B cell (primary cell): ENCODE measurements at regions not wholly inside any gene's neighbourhood (a gene's known extent, or its start where the extent isn't known, plus 50 kb on each side); places are given as distances from the start of the nearest gene placed in this dataset.

Experiments used
- ATAC-seq: fragments of 200-7000 bp; cut with Tn5 transposase; one replicate; pipeline ENCODE4 v1.10.0; 2021; ENCODE audit warnings: low read depth, mild to moderate bottlenecking, moderate number of reproducible peaks, moderate library complexity
- CTCF ChIA-PET: fragments of 350-600 bp; sonication (Branson Sonifier 250); formaldehyde crosslinking; loops from one replicate; lab custom pipeline; 2021; ENCODE audit warnings: antibody characterized with exemption, inconsistent platforms; lab: Charles Lee
- POLR2A ChIA-PET: fragments of 350-600 bp; sonication (Branson Sonifier 250); formaldehyde crosslinking; loops from one replicate; lab custom pipeline; 2021; ENCODE audit warnings: antibody characterized with exemption; lab: Charles Lee
- DNase-seq: peaks from one replicate; pipeline ENCODE4 v3.0.0; 2013
- H2AFZ ChIP-seq: 2 replicates; pipeline ENCODE4 v1.6.1; 2012; ENCODE audit warnings: mild to moderate bottlenecking, low read depth, low read length; ENCODE audit not compliant: insufficient read depth, poor library complexity, severe bottlenecking
- H3K27ac ChIP-seq, 2 donors: 1 replicate in 1 of 2; 2 replicates in 1 of 2; pipeline ENCODE4 v1.5.1; 2012 to 2013; ENCODE audit warnings: low read length in 2 of 2, mild to moderate bottlenecking in 2 of 2, moderate library complexity in 1 of 2
- H3K27me3 ChIP-seq, 4 experiments: fragments of 200-600 bp in 1 of 4; sonication (generic) in 1 of 4; replicated peaks in 1 of 4; 1 replicate in 2 of 4; 2 replicates in 2 of 4; pipeline versions ENCODE4 v1.6.1 to v1.7.0; 2013 to 2016; ENCODE audit warnings: low read length in 3 of 4, mild to moderate bottlenecking in 2 of 4, mixed read lengths in 1 of 4, moderate library complexity in 1 of 4; ENCODE audit not compliant: insufficient read depth in 4 of 4, control insufficient read depth in 3 of 4; ENCODE audit errors: control extremely low read depth in 1 of 4
- H3K36me3 ChIP-seq, 2 experiments: replicated peaks in 1 of 2; 1 replicate in 1 of 2; 2 replicates in 1 of 2; pipeline versions ENCODE4 v1.6.1 to v1.7.1; 2013; ENCODE audit warnings: low read length in 1 of 2; ENCODE audit not compliant: insufficient read depth in 2 of 2, control insufficient read depth in 1 of 2; ENCODE audit errors: control extremely low read depth in 1 of 2, extremely low read depth in 1 of 2
- H3K4me1 ChIP-seq, 2 donors: fragments of 200-600 bp in 1 of 2; sonication (generic) in 1 of 2; 1 replicate in 1 of 2; 2 replicates in 1 of 2; pipeline versions ENCODE4 v1.5.1 to v1.6.1; 2013 to 2017; ENCODE audit warnings: low read length in 2 of 2; ENCODE audit not compliant: control insufficient read depth in 2 of 2, insufficient read depth in 2 of 2
- H3K4me2 ChIP-seq: replicated peaks from 2 replicates; pipeline ENCODE3; 2012; ENCODE audit warnings: mild to moderate bottlenecking, low read depth, low read length; ENCODE audit not compliant: poor library complexity, severe bottlenecking
- H3K4me3 ChIP-seq, 5 experiments: fragments of 200-600 bp in 1 of 5; sonication (generic) in 1 of 5; 1 replicate in 3 of 5; 2 replicates in 2 of 5; pipeline versions ENCODE4 v1.5.1 to v1.7.0; 2011 to 2016; ENCODE audit warnings: low read length in 4 of 5, mild to moderate bottlenecking in 4 of 5, low read depth in 2 of 5, control low read depth in 1 of 5, moderate library complexity in 1 of 5; ENCODE audit not compliant: insufficient read depth in 1 of 5; ENCODE audit errors: control extremely low read depth in 1 of 5, extremely low read depth in 1 of 5
- H3K79me2 ChIP-seq: fragments of 200-600 bp; sonication (generic); one replicate; pipeline ENCODE4 v1.6.0; 2016; ENCODE audit warnings: low read length; ENCODE audit not compliant: control insufficient read depth, insufficient read depth
- H3K9ac ChIP-seq: fragments of 200-600 bp; sonication (generic); 2 replicates; pipeline ENCODE4 v1.6.1; 2017; ENCODE audit warnings: mild to moderate bottlenecking, low read length, moderate library complexity
- H3K9me3 ChIP-seq, 3 donors: one replicate each; pipeline versions ENCODE4 v1.6.1 to v1.7.1; 2013; ENCODE audit warnings: low read length in 2 of 3; ENCODE audit not compliant: control insufficient read depth in 2 of 3, insufficient read depth in 1 of 3; ENCODE audit errors: control extremely low read depth in 1 of 3
- H4K20me1 ChIP-seq: 2 replicates; pipeline ENCODE4 v1.6.0; 2012; ENCODE audit warnings: mild to moderate bottlenecking, low read length; ENCODE audit not compliant: insufficient read depth, control insufficient read depth, poor library complexity, severe bottlenecking
- H3K27ac Mint-ChIP-seq: one replicate; pipeline ENCODE4 v1.8.0; 2021; ENCODE audit warnings: mixed read lengths
- H3K27me3 Mint-ChIP-seq: one replicate; pipeline ENCODE4 v1.8.0; 2021; ENCODE audit warnings: mixed read lengths
- H3K4me1 Mint-ChIP-seq: one replicate; pipeline ENCODE4 v1.8.0; 2021; ENCODE audit warnings: mixed read lengths
- H3K4me3 Mint-ChIP-seq: one replicate; pipeline ENCODE4 v1.8.0; 2021; ENCODE audit warnings: mixed read lengths
- H3K9me3 Mint-ChIP-seq: one replicate; pipeline ENCODE4 v1.8.0; 2022; ENCODE audit warnings: mixed read lengths; ENCODE audit not compliant: insufficient read depth
- CTCF ChIP-seq: fragments of 200-600 bp; IDR thresholded peaks from one replicate; pipeline ENCODE4 v1.8.0; 2022; ENCODE audit warnings: antibody characterized with exemption, mild to moderate bottlenecking
- EZH2 ChIP-seq: IDR thresholded peaks from 2 replicates; pipeline ENCODE4 v1.6.1; 2012; ENCODE audit warnings: borderline replicate concordance, low read depth, mild to moderate bottlenecking, moderate library complexity, low read length; ENCODE audit not compliant: insufficient read depth, poor library complexity, severe bottlenecking
- WGBS: methylation state at CpG from one replicate; pipeline ENCODE4 v1.1.5; 2013; ENCODE audit warnings: missing lambda C conversion rate; ENCODE audit not compliant: insufficient coverage; 5-methylcytosine and 5-hydroxymethylcytosine counted together
- intact Hi-C: fragments of 100-400 bp; cut with micrococcal nuclease; formaldehyde crosslinking; loops from one replicate; pipeline ENCODE4 v1.10.0; 2022

- DNase-seq (no peak), ATAC-seq (no peak)
- no peak overlapping the region for H3K9ac ChIP-seq
- Mint-ChIP-seq H3K4me3 (no peak overlapping the region), H3K4me1 (no peaks in the 10 kb centered on the region), H3K27me3 (peaks cover 5% of the 10 kb centered on the region), H3K27ac (no peak overlapping the region), H3K9me3 (peaks cover 2% of the 10 kb centered on the region)
- peaks cover 0 to 3% (median 0%) of the 10 kb centered on the region in 4 experiments for H3K27me3 ChIP-seq
- H4K20me1 ChIP-seq: no peaks in the 10 kb centered on the region
- no peaks in the 10 kb centered on the region for H3K9me3 ChIP-seq
- H3K36me3 ChIP-seq: no peaks in the 10 kb centered on the region
- H3K27ac ChIP-seq: no peak overlapping the region
- intact Hi-C loops: no loop called here
- no peak overlapping the region for H3K4me3 ChIP-seq
- no peak overlapping the region for H3K4me2 ChIP-seq
- TF ChIP-seq EZH2 (no peak), CTCF (no peak)
- POLR2A ChIA-PET: no interaction called here
- H2AFZ ChIP-seq: no peak overlapping the region
- H3K79me2 ChIP-seq: no peaks in the 10 kb centered on the region
- no peaks in the 10 kb centered on the region for H3K4me1 ChIP-seq
- CTCF ChIA-PET: no interaction called here
Measured at GRCh38 chr9:14373336-14373666, 59.4 kb upstream of the NFIB start.

GRCh38 chr9:14372437-14373335, 58.7 kb upstream of the NFIB start:
- Mint-ChIP-seq H3K4me1 (no peaks in the 10 kb centered on the region), H3K9me3 (peaks cover 2% of the 10 kb centered on the region), H3K27me3 (peaks cover 5% of the 10 kb centered on the region), H3K27ac (no peak overlapping the region), H3K4me3 (no peak overlapping the region)
- no peak for TF ChIP-seq CTCF
- Histone ChIP-seq H3K36me3 (no peaks in the 10 kb centered on the region), H3K27ac (no peak overlapping the region), H4K20me1 (no peaks in the 10 kb centered on the region), H3K4me2 (no peak overlapping the region), H3K79me2 (no peaks in the 10 kb centered on the region), H3K4me1 (no peaks in the 10 kb centered on the region), H2AFZ (no peak overlapping the region), H3K4me3 (no peak overlapping the region), H3K9me3 (no peaks in the 10 kb centered on the region), H3K9ac (no peak overlapping the region), H3K27me3 (peaks cover 0 to 3% (median 0%) of the 10 kb centered on the region in 4 experiments)
- DNase-seq (no peak), ATAC-seq (no peak)
- ChIA-PET POLR2A (no interaction called here), CTCF (no interaction called here)
- intact Hi-C loops: no loop called here
- 48% methylated on average over 2 of the region's 4 CpGs for WGBS
